ENCODE measurements at regions not wholly inside any gene's neighbourhood (a gene's known extent, or its start where the extent isn't known, plus 50 kb on each side); places are given as distances from the start of the nearest gene placed in this dataset.

- TF ChIP-seq CTCF (IDR thresholded peaks at IDR 0.05 in 8 of 11, conservative IDR thresholded peaks at IDR 0.05 in 3 of 11) (no peak), POLR2A (IDR thresholded peaks at IDR 0.05) (no peak)
Observed at GRCh38 chr2:5791371-5791770, 99.2 kb downstream of the SOX11 start.

Measured in spleen (tissue), 7 donors.